HepG2 (cell line): ENCODE measurements at regions not wholly inside any gene's neighbourhood (a gene's known extent, or its start where the extent isn't known, plus 50 kb on each side); places are given as distances from the start of the nearest gene placed in this dataset.

Experiments used
- ATAC-seq: fragments of 200-7000 bp; cut with Tn5 transposase; 3 replicates; pipeline ENCODE4 v1.9.1; 2020; ENCODE audit warnings: mild to moderate bottlenecking, moderate library complexity
- BruUV-seq: library from RNA; stranded (reverse); fragments of 400-500 nt; replicated peaks from 2 replicates; lab custom pipeline; 2021; lab: Mats Ljungman, UMichigan
- CTCF ChIA-PET: fragments of 300-600 bp; formaldehyde crosslinking; extraction: SDS; loops from one replicate; lab custom pipeline; 2021; ENCODE audit warnings: low total read pairs, inconsistent platforms, low intra/inter-chr PET ratio; lab: Yijun Ruan, JAX
- POLR2A ChIA-PET: fragments of 350-600 bp; sonication (Branson Sonifier 250); formaldehyde crosslinking; loops from one replicate; lab custom pipeline; 2020; ENCODE audit warnings: antibody characterized with exemption, inconsistent platforms; lab: Yijun Ruan, JAX
- DNase-seq: peaks from one replicate; pipeline ENCODE4 v3.0.0-alpha.2; 2015; ENCODE audit warnings: low spot score
- FAIRE-seq: peaks from 3 replicates; lab custom pipeline; 2011; peaks lifted over from hg19 to GRCh38; lab: Jason Lieb, UNC
- H2AFZ ChIP-seq: one replicate; pipeline ENCODE4 v1.6.1; 2011; ENCODE audit warnings: low read length, inconsistent platforms
- H3K27ac ChIP-seq: fragments of 300-600 bp; 3 replicates; pipeline ENCODE4 v1.8.0; 2011; ENCODE audit warnings: mixed run types, mild to moderate bottlenecking, mixed read lengths, low read length, inconsistent platforms; ENCODE audit not compliant: insufficient read depth; ENCODE audit errors: extremely low read length
- H3K27me3 ChIP-seq, 2 experiments: fragments of 200-600 bp in 1 of 2; 2 replicates in 1 of 2; 3 replicates in 1 of 2; pipeline versions ENCODE4 v1.6.0 to v1.8.0; 2011; ENCODE audit warnings: low read length in 2 of 2, mild to moderate bottlenecking in 2 of 2, moderate library complexity in 2 of 2, inconsistent platforms in 1 of 2; ENCODE audit not compliant: insufficient read depth in 2 of 2, control insufficient read depth in 1 of 2
- H3K36me3 ChIP-seq, 2 experiments: fragments of 200-600 bp in 1 of 2; replicated peaks in 1 of 2; 2 replicates in 1 of 2; 3 replicates in 1 of 2; pipeline versions ENCODE4 v1.5.1 to v1.8.0; 2011; ENCODE audit warnings: low read length in 2 of 2, inconsistent platforms in 1 of 2; ENCODE audit not compliant: insufficient read depth in 2 of 2, control insufficient read depth in 1 of 2
- H3K4me1 ChIP-seq: 2 replicates; pipeline ENCODE4 v1.5.1; 2012; ENCODE audit warnings: low read length, inconsistent platforms; ENCODE audit not compliant: insufficient read depth
- H3K4me2 ChIP-seq: 2 replicates; pipeline ENCODE4 v1.6.0; 2011; ENCODE audit warnings: low read depth, low read length, inconsistent platforms
- H3K4me3 ChIP-seq, 3 experiments: fragments of 200-600 bp in 1 of 3; sonication (generic), shearing (Covaris generic) in 1 of 3; replicated peaks in 1 of 3; 2 replicates each; pipeline ENCODE4 v1.5.1; 2011 to 2016; ENCODE audit warnings: low read length in 3 of 3, inconsistent platforms in 2 of 3, low read depth in 2 of 3, mild to moderate bottlenecking in 2 of 3, control low read depth in 1 of 3, mixed read lengths in 1 of 3; ENCODE audit not compliant: insufficient read depth in 1 of 3
- H3K79me2 ChIP-seq: one replicate; pipeline ENCODE4 v1.6.1; 2011; ENCODE audit warnings: low read length, inconsistent platforms; ENCODE audit not compliant: insufficient read depth
- H3K9ac ChIP-seq: 2 replicates; pipeline ENCODE4 v1.6.0; 2011; ENCODE audit warnings: mild to moderate bottlenecking, low read depth, low read length, inconsistent platforms; ENCODE audit not compliant: insufficient read depth
- H3K9me3 ChIP-seq: 2 replicates; pipeline ENCODE4 v1.5.1; 2012; ENCODE audit warnings: mild to moderate bottlenecking, low read length
- H4K20me1 ChIP-seq: 2 replicates; pipeline ENCODE4 v1.6.0; 2011; ENCODE audit warnings: inconsistent platforms, mild to moderate bottlenecking, low read length, moderate library complexity; ENCODE audit not compliant: insufficient read depth
- CBFB ChIP-seq: sonication (generic); formaldehyde crosslinking; IDR thresholded peaks from 2 replicates; pipeline ENCODE4 v1.4.0; 2020; ENCODE audit warnings: missing genetic modification reagents
- EP300 ChIP-seq, 3 experiments: sonication (generic) in 1 of 3; formaldehyde crosslinking in 1 of 3; IDR thresholded peaks; 2 replicates each; pipeline versions ENCODE4 v1.5.1 to v1.6.1; 2011 to 2020; ENCODE audit warnings: low read depth in 2 of 3, low read length in 2 of 3, borderline replicate concordance in 1 of 3, improper control_type of control experiment in 1 of 3, mild to moderate bottlenecking in 1 of 3, missing genetic modification reagents in 1 of 3, moderate library complexity in 1 of 3
- HDAC2 ChIP-seq: sonication (generic); formaldehyde crosslinking; IDR thresholded peaks from 2 replicates; pipeline ENCODE4 v1.4.0; 2020; ENCODE audit warnings: missing genetic modification reagents
- IKZF4 ChIP-seq: sonication (generic); formaldehyde crosslinking; IDR thresholded peaks from 2 replicates; pipeline ENCODE4 v1.5.1; 2020; ENCODE audit warnings: borderline replicate concordance, mild to moderate bottlenecking, low read depth, missing genetic modification reagents; ENCODE audit errors: not compliant biosample characterization
- NR2C2 ChIP-seq: sonication (generic); formaldehyde crosslinking; IDR thresholded peaks from 2 replicates; pipeline ENCODE4 v1.4.0; 2020; ENCODE audit warnings: missing genetic modification reagents, mild to moderate bottlenecking, moderate library complexity, borderline replicate concordance
- RFX5 ChIP-seq: IDR thresholded peaks from 2 replicates; pipeline ENCODE4 v1.6.1; 2011; ENCODE audit warnings: low read depth, low read length, improper control_type of control experiment
- SRSF9 ChIP-seq: fragments of 200-400 bp; formaldehyde crosslinking; IDR thresholded peaks from 2 replicates; pipeline ENCODE4 v1.6.1; 2018; ENCODE audit warnings: borderline replicate concordance, mild to moderate bottlenecking, low read depth, low read length; ENCODE audit not compliant: insufficient read depth, poor library complexity, severe bottlenecking
- ZNF460 ChIP-seq: sonication (generic); formaldehyde crosslinking; IDR thresholded peaks from 2 replicates; pipeline ENCODE4 v1.5.1; 2020; ENCODE audit warnings: missing genetic modification reagents, mild to moderate bottlenecking, borderline replicate concordance
- ZNF605 ChIP-seq: sonication (generic); formaldehyde crosslinking; IDR thresholded peaks from 2 replicates; pipeline ENCODE4 v1.8.0; 2022; ENCODE audit warnings: mild to moderate bottlenecking, missing genetic modification reagents
- ZNF652 ChIP-seq: IDR thresholded peaks from 2 replicates; pipeline ENCODE4 v1.6.1; 2016; ENCODE audit warnings: low read depth, borderline replicate concordance
- WGBS: methylation state at CpG from one replicate; pipeline ENCODE4 v1.1.6; 2017; ENCODE audit warnings: low lambda C conversion rate; 5-methylcytosine and 5-hydroxymethylcytosine counted together
- in situ Hi-C: cut with HindIII; loops from 2 replicates; pipeline ENCODE4 v1.10.0; 2017; ENCODE audit warnings: low pct_unique_long_range_greater_than_20kb; ENCODE audit not compliant: extremely low pct_ligation_motif_present
- intact Hi-C: fragments of 100-400 bp; cut with micrococcal nuclease; formaldehyde crosslinking; loops from one replicate; pipeline ENCODE4 v1.10.0; 2022; ENCODE audit not compliant: unreplicated experiment
- TF ChIP-seq, protein P1 (sequence below): sonication (generic); formaldehyde crosslinking; IDR thresholded peaks from 2 replicates; pipeline ENCODE4 v1.5.1; 2020; ENCODE audit warnings: mild to moderate bottlenecking, missing genetic modification reagents, borderline replicate concordance
- TF ChIP-seq, protein P2 (sequence below): sonication (generic); formaldehyde crosslinking; conservative IDR thresholded peaks from 2 replicates; pipeline ENCODE4 v1.4.0; 2020; ENCODE audit warnings: missing genetic modification reagents
- TF ChIP-seq, protein P3 (sequence below): sonication (generic); formaldehyde crosslinking; IDR thresholded peaks from 2 replicates; pipeline ENCODE4 v1.4.0; 2020; ENCODE audit warnings: mild to moderate bottlenecking, missing genetic modification reagents
- TF ChIP-seq, protein P4 (sequence below): IDR thresholded peaks from 2 replicates; pipeline ENCODE4 v1.4.0; 2020; ENCODE audit warnings: mild to moderate bottlenecking, missing genetic modification reagents

DNA sequence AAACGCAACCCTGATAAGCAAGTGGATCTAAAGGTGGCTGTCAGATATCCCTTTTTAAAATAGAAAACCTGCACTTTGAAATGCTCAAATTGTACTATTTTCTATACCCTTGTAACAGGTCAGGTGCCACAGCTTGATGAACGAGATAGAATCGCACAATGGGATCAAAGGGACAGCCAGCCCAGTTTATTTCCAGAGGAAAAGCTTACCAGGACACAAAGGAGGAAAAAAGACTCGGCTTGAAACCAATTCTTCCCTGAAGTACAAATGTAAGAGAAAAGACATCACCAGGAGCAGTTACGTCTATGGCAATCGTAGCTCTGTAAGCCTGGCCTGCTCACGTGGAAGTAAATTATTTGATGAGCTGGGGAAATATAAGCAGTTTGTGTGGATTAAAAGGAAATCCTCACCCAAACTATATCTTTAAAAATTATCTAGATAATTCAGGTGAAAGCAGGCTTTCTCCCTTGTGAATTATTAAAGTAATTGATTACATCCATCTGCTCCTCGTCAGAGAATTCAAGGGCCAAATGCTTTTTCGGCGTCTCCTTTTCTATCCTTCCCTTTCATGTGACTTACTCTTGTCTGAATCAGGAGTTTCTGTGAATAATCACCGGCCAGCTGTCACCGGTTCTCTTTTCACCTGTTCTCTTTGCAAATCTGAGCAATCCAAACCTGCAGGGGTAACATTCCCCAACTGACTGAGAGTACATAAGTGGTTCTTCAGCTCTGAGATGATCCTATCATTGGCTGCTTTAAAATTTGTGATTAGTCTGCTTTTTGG is 339.2 kb upstream of the ONECUT1 start (continued):
- TF ChIP-seq ZNF460 (CRISPR knock-in tag) (no peak), HDAC2 (no peak), EP300 (IDR thresholded peaks at IDR 0.05; ENCODE audit: low read depth in 2 of 2, low read length in 2 of 2) (no peak), EP300 (CRISPR knock-in tag; IDR thresholded peaks at IDR 0.05; ENCODE audit: borderline replicate concordance) (no peak), RFX5 (no peak), NR2C2 (CRISPR knock-in tag) (no peak)

DNA sequence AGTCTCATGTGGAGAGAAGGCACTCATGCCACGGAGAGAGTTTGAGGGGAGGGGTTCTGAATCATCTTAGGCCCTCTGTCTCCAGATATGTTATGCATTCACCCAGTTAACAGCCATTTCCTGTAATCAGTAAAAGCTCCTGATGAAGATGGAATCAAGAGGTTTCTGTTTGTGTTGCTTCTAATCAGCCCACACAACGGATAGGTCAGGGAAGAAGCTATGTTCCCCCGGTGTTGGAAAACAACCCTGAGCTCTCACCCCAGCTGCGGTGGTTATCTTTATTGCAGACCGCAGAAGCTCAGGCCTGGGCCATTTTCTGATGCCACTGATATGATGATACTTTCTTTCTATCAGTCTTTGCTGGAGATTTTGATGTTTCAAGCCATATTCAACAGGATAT is 338.5 kb upstream of the ONECUT1 start:
- intact Hi-C loops (no loop called here), in situ Hi-C loops (no loop called here)
- Histone ChIP-seq H3K36me3 (no peaks in the 10 kb centered on the region), H3K4me2 (no peak overlapping the region), H3K4me3 (no peak overlapping the region), H3K9ac (no peak overlapping the region), H3K27ac (no peak overlapping the region), H3K79me2 (no peaks in the 10 kb centered on the region), H3K9me3 (no peaks in the 10 kb centered on the region), H2AFZ (no peak overlapping the region), H3K4me1 (no peaks in the 10 kb centered on the region), H3K27me3 (no peaks in the 10 kb centered on the region), H4K20me1 (no peaks in the 10 kb centered on the region)
- DNase-seq: no peak
- BruUV-seq: no TSS peak
- FAIRE-seq: no peak
- CTCF ChIA-PET: no interaction called here
- TF ChIP-seq CBFB (CRISPR knock-in tag) (no peak), SRSF9 (no peak), ZNF652 (CRISPR knock-in tag) (no peak), ZNF605 (CRISPR knock-in tag) (no peak), IKZF4 (CRISPR knock-in tag) (no peak)
- TF ChIP-seq, protein P1, sequence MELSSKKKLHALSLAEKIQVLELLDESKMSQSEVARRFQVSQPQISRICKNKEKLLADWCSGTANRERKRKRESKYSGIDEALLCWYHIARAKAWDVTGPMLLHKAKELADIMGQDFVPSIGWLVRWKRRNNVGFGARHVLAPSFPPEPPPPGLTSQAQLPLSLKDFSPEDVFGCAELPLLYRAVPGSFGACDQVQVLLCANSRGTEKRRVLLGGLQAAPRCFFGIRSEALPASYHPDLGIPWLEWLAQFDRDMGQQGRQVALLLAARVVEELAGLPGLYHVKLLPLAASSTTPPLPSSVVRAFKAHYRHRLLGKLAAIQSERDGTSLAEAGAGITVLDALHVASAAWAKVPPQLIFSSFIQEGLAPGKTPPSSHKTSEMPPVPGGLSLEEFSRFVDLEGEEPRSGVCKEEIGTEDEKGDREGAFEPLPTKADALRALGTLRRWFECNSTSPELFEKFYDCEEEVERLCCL (CRISPR knock-in tag): no peak
- TF ChIP-seq, protein P2, sequence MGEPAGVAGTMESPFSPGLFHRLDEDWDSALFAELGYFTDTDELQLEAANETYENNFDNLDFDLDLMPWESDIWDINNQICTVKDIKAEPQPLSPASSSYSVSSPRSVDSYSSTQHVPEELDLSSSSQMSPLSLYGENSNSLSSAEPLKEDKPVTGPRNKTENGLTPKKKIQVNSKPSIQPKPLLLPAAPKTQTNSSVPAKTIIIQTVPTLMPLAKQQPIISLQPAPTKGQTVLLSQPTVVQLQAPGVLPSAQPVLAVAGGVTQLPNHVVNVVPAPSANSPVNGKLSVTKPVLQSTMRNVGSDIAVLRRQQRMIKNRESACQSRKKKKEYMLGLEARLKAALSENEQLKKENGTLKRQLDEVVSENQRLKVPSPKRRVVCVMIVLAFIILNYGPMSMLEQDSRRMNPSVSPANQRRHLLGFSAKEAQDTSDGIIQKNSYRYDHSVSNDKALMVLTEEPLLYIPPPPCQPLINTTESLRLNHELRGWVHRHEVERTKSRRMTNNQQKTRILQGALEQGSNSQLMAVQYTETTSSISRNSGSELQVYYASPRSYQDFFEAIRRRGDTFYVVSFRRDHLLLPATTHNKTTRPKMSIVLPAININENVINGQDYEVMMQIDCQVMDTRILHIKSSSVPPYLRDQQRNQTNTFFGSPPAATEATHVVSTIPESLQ (CRISPR knock-in tag): no peak
- TF ChIP-seq, protein P3, sequence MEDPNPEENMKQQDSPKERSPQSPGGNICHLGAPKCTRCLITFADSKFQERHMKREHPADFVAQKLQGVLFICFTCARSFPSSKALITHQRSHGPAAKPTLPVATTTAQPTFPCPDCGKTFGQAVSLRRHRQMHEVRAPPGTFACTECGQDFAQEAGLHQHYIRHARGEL (CRISPR knock-in tag): no peak
- TF ChIP-seq, protein P4, sequence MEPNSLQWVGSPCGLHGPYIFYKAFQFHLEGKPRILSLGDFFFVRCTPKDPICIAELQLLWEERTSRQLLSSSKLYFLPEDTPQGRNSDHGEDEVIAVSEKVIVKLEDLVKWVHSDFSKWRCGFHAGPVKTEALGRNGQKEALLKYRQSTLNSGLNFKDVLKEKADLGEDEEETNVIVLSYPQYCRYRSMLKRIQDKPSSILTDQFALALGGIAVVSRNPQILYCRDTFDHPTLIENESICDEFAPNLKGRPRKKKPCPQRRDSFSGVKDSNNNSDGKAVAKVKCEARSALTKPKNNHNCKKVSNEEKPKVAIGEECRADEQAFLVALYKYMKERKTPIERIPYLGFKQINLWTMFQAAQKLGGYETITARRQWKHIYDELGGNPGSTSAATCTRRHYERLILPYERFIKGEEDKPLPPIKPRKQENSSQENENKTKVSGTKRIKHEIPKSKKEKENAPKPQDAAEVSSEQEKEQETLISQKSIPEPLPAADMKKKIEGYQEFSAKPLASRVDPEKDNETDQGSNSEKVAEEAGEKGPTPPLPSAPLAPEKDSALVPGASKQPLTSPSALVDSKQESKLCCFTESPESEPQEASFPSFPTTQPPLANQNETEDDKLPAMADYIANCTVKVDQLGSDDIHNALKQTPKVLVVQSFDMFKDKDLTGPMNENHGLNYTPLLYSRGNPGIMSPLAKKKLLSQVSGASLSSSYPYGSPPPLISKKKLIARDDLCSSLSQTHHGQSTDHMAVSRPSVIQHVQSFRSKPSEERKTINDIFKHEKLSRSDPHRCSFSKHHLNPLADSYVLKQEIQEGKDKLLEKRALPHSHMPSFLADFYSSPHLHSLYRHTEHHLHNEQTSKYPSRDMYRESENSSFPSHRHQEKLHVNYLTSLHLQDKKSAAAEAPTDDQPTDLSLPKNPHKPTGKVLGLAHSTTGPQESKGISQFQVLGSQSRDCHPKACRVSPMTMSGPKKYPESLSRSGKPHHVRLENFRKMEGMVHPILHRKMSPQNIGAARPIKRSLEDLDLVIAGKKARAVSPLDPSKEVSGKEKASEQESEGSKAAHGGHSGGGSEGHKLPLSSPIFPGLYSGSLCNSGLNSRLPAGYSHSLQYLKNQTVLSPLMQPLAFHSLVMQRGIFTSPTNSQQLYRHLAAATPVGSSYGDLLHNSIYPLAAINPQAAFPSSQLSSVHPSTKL (CRISPR knock-in tag): no peak
- no peak for ATAC-seq
- 74% methylated on average over 3 of the region's 5 CpGs for WGBS
- POLR2A ChIA-PET: no interaction called here
